ENCODE measurements at regions not wholly inside any gene's neighbourhood (a gene's known extent, or its start where the extent isn't known, plus 50 kb on each side); places are given as distances from the start of the nearest gene placed in this dataset.

DNA sequence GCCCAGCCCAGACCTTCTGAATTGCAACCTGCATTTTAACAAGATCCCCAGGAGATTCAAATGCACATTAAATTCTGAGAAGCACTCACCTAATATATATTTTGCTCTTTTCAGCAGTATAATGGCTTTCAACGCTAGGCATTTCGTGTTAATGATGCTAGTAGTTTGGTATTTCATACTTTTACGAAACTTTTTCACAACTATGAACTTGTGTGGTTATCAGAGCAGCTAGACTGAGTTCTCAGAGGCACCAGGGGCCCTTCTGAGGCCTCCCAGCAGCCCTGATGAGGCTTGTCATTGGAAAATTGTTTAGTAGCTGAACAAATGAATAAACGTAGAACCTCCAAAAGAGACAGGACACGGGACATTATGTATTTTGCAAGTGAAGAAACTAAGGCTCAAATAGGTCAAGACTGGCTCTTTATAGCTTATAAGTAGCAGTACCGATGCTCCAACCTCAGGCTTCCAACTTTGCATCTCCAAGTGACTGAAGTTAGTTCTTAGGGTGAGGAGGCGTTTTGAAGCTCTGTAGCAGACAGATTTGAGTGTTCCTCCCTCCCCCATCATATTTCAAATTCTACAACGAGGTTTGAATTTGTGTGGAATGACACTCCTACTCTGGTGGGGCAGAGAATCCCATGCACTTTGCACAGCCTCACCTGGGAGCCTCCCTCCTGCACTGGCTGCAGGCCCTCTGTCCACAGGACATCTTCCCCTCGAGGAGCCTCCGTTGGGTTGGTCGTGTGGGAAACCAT, 121.1 kb upstream of the SLC25A48 start:
- Mint-ChIP-seq H3K36me3 (ENCODE audit: insufficient read depth) (no peaks in the 10 kb centered on the region), H3K27me3 (peaks cover 25% of the 10 kb centered on the region), H3K4me1 (ENCODE audit: low read depth) (no peaks in the 10 kb centered on the region), H3K27ac (no peak overlapping the region), H3K9me3 (ENCODE audit: low read depth) (no peaks in the 10 kb centered on the region), H3K4me3 (ENCODE audit: low read depth) (no peak overlapping the region)
- TF ChIP-seq, protein P1, sequence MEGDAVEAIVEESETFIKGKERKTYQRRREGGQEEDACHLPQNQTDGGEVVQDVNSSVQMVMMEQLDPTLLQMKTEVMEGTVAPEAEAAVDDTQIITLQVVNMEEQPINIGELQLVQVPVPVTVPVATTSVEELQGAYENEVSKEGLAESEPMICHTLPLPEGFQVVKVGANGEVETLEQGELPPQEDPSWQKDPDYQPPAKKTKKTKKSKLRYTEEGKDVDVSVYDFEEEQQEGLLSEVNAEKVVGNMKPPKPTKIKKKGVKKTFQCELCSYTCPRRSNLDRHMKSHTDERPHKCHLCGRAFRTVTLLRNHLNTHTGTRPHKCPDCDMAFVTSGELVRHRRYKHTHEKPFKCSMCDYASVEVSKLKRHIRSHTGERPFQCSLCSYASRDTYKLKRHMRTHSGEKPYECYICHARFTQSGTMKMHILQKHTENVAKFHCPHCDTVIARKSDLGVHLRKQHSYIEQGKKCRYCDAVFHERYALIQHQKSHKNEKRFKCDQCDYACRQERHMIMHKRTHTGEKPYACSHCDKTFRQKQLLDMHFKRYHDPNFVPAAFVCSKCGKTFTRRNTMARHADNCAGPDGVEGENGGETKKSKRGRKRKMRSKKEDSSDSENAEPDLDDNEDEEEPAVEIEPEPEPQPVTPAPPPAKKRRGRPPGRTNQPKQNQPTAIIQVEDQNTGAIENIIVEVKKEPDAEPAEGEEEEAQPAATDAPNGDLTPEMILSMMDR (IDR thresholded peaks at IDR 0.05; ENCODE audit: unreplicated experiment): no peak
- DNase-seq (ENCODE audit: low spot score, unreplicated experiment): no peak

DNA sequence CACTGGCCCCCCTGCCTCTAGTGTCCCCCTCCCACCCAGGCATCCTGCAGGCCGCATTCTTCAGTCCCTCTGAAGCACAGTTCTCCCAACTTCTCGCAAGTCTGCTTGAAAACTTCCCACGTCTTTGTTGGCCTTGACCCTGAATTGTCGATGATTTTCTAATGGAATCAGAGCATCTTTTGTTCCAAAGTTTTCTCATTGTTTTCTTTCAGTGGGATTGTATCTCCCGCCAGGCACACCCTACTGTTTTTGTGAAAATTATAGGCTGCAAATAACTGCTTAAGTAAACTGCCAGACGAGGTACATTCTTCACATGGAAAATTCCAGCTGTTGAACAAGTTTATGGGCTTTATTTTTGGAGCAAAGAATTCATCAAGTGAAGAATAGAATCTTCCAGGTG, 122.6 kb upstream of the SLC25A48 start:
- H3K4me1 Mint-ChIP-seq (ENCODE audit: low read depth): no peaks in the 10 kb centered on the region
- TF ChIP-seq, protein P1 (IDR thresholded peaks at IDR 0.05; ENCODE audit: unreplicated experiment): no peak
- no peaks in the 10 kb centered on the region for H3K9me3 Mint-ChIP-seq (ENCODE audit: low read depth)
- no peak overlapping the region for H3K27ac Mint-ChIP-seq
- H3K36me3 Mint-ChIP-seq (ENCODE audit: insufficient read depth): no peaks in the 10 kb centered on the region
- no peak overlapping the region for H3K4me3 Mint-ChIP-seq (ENCODE audit: low read depth)
- peaks cover 21% of the 10 kb centered on the region for H3K27me3 Mint-ChIP-seq
- DNase-seq (ENCODE audit: low spot score, unreplicated experiment): no peak

DNA sequence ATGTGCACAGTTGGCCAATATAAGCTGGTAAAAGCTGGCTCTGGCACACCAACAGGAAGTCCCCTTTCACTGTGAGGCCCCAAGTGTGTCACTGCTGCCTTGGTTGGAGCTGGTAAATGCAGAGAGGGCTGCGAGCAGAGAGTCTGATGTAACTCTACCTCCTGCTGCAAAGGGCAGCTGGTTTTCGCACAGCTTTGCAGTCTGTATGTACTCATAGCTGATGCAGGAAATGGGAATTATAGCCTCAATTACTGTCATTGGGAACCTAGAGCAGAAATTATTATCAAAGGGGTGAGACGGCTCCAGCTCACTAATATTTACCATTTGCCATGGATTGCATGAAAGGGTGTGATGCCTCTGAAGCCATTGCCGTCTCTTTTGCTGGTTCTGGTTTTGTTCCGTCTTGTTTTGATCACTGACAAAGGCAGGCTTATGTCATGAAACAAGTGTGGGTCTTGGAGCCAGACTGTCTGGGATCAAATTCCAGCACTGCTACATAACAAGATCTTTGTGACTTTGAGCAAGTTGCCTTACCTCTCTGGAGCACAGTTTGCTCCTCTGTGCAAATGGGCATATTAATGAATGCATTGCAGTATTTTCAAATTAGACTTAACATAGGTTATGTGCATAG, 124.3 kb upstream of the SLC25A48 start:
- Mint-ChIP-seq H3K9me3 (ENCODE audit: low read depth) (no peaks in the 10 kb centered on the region), H3K27me3 (peaks cover 17% of the 10 kb centered on the region), H3K4me1 (ENCODE audit: low read depth) (no peaks in the 10 kb centered on the region), H3K4me3 (ENCODE audit: low read depth) (no peak overlapping the region), H3K36me3 (ENCODE audit: insufficient read depth) (no peaks in the 10 kb centered on the region), H3K27ac (no peak overlapping the region)
- DNase-seq (ENCODE audit: low spot score, unreplicated experiment): no peak
- TF ChIP-seq, protein P1 (IDR thresholded peaks at IDR 0.05; ENCODE audit: unreplicated experiment): no peak

DNA sequence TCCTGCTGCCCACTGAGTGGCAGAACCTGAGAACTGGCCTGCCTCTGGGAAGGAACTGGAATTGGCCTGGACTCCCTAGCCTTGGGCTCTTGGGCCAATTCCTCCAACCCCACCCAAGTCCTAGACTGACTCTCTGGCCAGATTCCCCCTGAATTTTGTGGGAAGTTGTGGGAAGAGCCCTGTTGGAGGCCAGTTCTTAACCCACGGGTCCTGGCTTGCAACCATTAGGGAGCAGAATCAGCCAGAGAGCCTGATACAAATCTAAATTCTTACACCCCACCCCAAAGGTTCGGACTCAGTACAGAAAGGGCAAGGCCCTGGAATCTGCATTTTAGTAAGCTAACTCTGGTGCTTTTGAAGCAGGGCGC, 125.3 kb upstream of the SLC25A48 start:
- no peak for DNase-seq (ENCODE audit: low spot score, unreplicated experiment)
- Mint-ChIP-seq H3K36me3 (ENCODE audit: insufficient read depth) (no peaks in the 10 kb centered on the region), H3K27me3 (peaks cover 17% of the 10 kb centered on the region), H3K4me3 (ENCODE audit: low read depth) (no peak overlapping the region), H3K9me3 (ENCODE audit: low read depth) (no peaks in the 10 kb centered on the region), H3K4me1 (ENCODE audit: low read depth) (no peaks in the 10 kb centered on the region), H3K27ac (no peak overlapping the region)
- TF ChIP-seq, protein P1 (IDR thresholded peaks at IDR 0.05; ENCODE audit: unreplicated experiment): no peak

DNA sequence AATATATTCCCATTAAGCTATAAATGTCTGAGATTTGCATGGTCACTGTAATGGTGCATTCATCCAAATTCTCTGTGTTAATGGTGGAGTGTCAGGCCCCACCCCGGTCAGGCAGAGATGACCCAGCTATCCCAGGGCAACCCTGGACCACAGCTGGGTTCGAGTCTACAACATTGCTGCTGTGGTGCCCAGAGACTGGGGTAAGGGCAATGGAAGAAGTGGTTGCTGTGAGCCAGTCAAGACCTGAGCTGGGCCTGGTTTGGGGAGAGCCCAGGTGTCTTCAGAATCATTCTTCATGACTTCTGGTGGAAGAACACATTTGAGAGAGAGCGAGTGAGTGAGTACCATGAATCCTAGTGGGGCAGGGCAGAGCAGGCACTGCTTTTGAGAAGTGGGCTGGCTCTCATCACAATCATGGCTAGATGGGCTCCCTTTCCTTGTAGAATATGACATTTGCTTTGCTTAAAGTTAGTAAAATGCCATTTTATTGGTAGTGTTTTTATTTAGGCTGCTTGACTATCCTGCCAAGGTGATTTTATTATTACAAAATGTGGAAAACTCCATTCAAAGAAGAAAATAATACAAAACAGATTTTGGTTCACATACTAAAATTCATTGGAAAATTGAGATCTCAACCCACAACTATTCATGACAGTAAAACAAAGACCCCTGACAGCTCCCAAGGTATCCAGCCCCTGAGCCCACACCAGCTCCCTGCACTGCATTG, 125.8 kb upstream of the SLC25A48 start:
- DNase-seq (ENCODE audit: low spot score, unreplicated experiment): no peak
- H3K27me3 Mint-ChIP-seq: peaks cover 18% of the 10 kb centered on the region
- no peaks in the 10 kb centered on the region for H3K9me3 Mint-ChIP-seq (ENCODE audit: low read depth)
- H3K4me1 Mint-ChIP-seq (ENCODE audit: low read depth): no peaks in the 10 kb centered on the region
- TF ChIP-seq, protein P1 (IDR thresholded peaks at IDR 0.05; ENCODE audit: unreplicated experiment): no peak
- no peak overlapping the region for H3K4me3 Mint-ChIP-seq (ENCODE audit: low read depth)
- no peak overlapping the region for H3K27ac Mint-ChIP-seq
- H3K36me3 Mint-ChIP-seq (ENCODE audit: insufficient read depth): no peaks in the 10 kb centered on the region

All from progenitor cell of endocrine pancreas (in vitro differentiated cells).